K562 (cell line): ENCODE measurements at regions not wholly inside any gene's neighbourhood (a gene's known extent, or its start where the extent isn't known, plus 50 kb on each side); places are given as distances from the start of the nearest gene placed in this dataset.

Experiments
- CHCHD3 ChIP-seq: fragments of 250-450 bp; sonication (Bioruptor Pico); IDR thresholded peaks from 2 replicates; pipeline ENCODE4 v2.1.2; 2022; ENCODE audit warnings: mild to moderate bottlenecking
- CUX1 ChIP-seq: fragments of 200-800 bp; sonication (Bioruptor generic); IDR thresholded peaks from 2 replicates; pipeline ENCODE4 v1.6.1; 2016; ENCODE audit warnings: missing genetic modification characterization, missing compliant biosample characterization
- DIDO1 ChIP-seq: fragments of 450-650 bp; IDR thresholded peaks from 2 replicates; pipeline ENCODE4 v1.6.1; 2016; ENCODE audit warnings: low read depth, missing biosample characterization, missing genetic modification characterization
- EP400 ChIP-seq: fragments of 450-650 bp; IDR thresholded peaks from 2 replicates; pipeline ENCODE4 v1.6.1; 2017; ENCODE audit warnings: antibody characterized with exemption, mild to moderate bottlenecking, moderate library complexity
- HDAC6 ChIP-seq: IDR thresholded peaks from 2 replicates; pipeline ENCODE4 v1.6.1; 2012; ENCODE audit warnings: low read depth, mild to moderate bottlenecking, control low read depth, inconsistent platforms, low read length, moderate library complexity
- HNRNPK ChIP-seq: fragments of 200-400 bp; formaldehyde crosslinking; IDR thresholded peaks from one replicate; pipeline ENCODE4 v1.6.1; 2018; ENCODE audit warnings: mild to moderate bottlenecking, low read depth, low read length; ENCODE audit not compliant: poor library complexity, severe bottlenecking
- SLC30A9 ChIP-seq: fragments of 250-450 bp; sonication (Bioruptor Pico); IDR thresholded peaks from 2 replicates; pipeline ENCODE4 v1.8.0; 2022; ENCODE audit warnings: mild to moderate bottlenecking, moderate library complexity
- TBP ChIP-seq: optimal IDR thresholded peaks from 2 replicates; pipeline ENCODE3; 2011; ENCODE audit warnings: low read depth, low read length, improper control_type of control experiment
- THAP12 ChIP-seq: fragments of 250-450 bp; sonication (Bioruptor Pico); IDR thresholded peaks from 2 replicates; pipeline ENCODE4 v1.9.0; 2021; ENCODE audit warnings: mild to moderate bottlenecking, inconsistent platforms
- TF ChIP-seq, protein P1 (sequence below): sonication (generic); formaldehyde crosslinking; IDR thresholded peaks from 2 replicates; pipeline ENCODE4 v1.8.0; 2023; ENCODE audit warnings: mild to moderate bottlenecking, missing genetic modification reagents

- TF ChIP-seq CUX1 (CRISPR knock-in tag): no peak
- no peak for TF ChIP-seq HNRNPK
- no peak for TF ChIP-seq CHCHD3
- no peak for TF ChIP-seq DIDO1
- no peak for TF ChIP-seq THAP12
- TF ChIP-seq EP400: no peak
- TF ChIP-seq SLC30A9 (CRISPR knock-in tag): no peak
- TF ChIP-seq HDAC6: no peak
- TF ChIP-seq, protein P1, sequence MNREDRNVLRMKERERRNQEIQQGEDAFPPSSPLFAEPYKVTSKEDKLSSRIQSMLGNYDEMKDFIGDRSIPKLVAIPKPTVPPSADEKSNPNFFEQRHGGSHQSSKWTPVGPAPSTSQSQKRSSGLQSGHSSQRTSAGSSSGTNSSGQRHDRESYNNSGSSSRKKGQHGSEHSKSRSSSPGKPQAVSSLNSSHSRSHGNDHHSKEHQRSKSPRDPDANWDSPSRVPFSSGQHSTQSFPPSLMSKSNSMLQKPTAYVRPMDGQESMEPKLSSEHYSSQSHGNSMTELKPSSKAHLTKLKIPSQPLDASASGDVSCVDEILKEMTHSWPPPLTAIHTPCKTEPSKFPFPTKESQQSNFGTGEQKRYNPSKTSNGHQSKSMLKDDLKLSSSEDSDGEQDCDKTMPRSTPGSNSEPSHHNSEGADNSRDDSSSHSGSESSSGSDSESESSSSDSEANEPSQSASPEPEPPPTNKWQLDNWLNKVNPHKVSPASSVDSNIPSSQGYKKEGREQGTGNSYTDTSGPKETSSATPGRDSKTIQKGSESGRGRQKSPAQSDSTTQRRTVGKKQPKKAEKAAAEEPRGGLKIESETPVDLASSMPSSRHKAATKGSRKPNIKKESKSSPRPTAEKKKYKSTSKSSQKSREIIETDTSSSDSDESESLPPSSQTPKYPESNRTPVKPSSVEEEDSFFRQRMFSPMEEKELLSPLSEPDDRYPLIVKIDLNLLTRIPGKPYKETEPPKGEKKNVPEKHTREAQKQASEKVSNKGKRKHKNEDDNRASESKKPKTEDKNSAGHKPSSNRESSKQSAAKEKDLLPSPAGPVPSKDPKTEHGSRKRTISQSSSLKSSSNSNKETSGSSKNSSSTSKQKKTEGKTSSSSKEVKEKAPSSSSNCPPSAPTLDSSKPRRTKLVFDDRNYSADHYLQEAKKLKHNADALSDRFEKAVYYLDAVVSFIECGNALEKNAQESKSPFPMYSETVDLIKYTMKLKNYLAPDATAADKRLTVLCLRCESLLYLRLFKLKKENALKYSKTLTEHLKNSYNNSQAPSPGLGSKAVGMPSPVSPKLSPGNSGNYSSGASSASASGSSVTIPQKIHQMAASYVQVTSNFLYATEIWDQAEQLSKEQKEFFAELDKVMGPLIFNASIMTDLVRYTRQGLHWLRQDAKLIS (CRISPR knock-in tag): no peak
- TF ChIP-seq TBP: no peak
- TF ChIP-seq, all 486 proteins: peak for 0
These were observed 220.3 kb upstream of the NPY start (continued) for GRCh38 chr7:24063721-24064120.
